ENCODE measurements at regions not wholly inside any gene's neighbourhood (a gene's known extent, or its start where the extent isn't known, plus 50 kb on each side); places are given as distances from the start of the nearest gene placed in this dataset.
"Not testable (repeated sequence)": the region's sequence is repeated elsewhere in the genome, so short reads cannot be mapped to it uniquely, and the experiment has no call there.

GRCh38 chr4:36609661-36610060, 328.2 kb downstream of the DTHD1 start:
- no peak for DNase-seq

- DNase-seq, result no peak
Measured at GRCh38 chr4:36610628-36611027, 329.2 kb downstream of the DTHD1 start.

GRCh38 chr4:36613142-36613541, 331.7 kb downstream of the DTHD1 start:
- DNase-seq, result not testable (repeated sequence)

GRCh38 chr4:36614011-36614410, 332.6 kb downstream of the DTHD1 start:
- no peak for DNase-seq

- DNase-seq, result no peak
Measured at GRCh38 chr4:36618102-36618501, 336.7 kb downstream of the DTHD1 start.

GRCh38 chr4:36624030-36624429, 342.6 kb downstream of the DTHD1 start:
- no peak for DNase-seq

- no peak for DNase-seq
Measured at GRCh38 chr4:36638273-36638811, 356.9 kb downstream of the DTHD1 start.

GRCh38 chr4:36640876-36641275, 359.5 kb downstream of the DTHD1 start:
- no peak for DNase-seq

GRCh38 chr4:36651253-36651652, 369.8 kb downstream of the DTHD1 start:
- no peak for DNase-seq

- no peak for DNase-seq
Measured at GRCh38 chr4:36652857-36653256, 371.4 kb downstream of the DTHD1 start.

GRCh38 chr4:36665985-36666527, 384.6 kb downstream of the DTHD1 start:
- no peak for DNase-seq

- DNase-seq, result no peak
Measured at GRCh38 chr4:36675436-36675835, 394.0 kb downstream of the DTHD1 start.

GRCh38 chr4:36676139-36677050, 395.0 kb downstream of the DTHD1 start:
- no peak for DNase-seq

- no peak for DNase-seq
Measured at GRCh38 chr4:36677112-36677511, 395.7 kb downstream of the DTHD1 start.

GRCh38 chr4:36677874-36678273, 396.5 kb downstream of the DTHD1 start:
- DNase-seq, result no peak

GRCh38 chr4:36687681-36688080, 406.3 kb downstream of the DTHD1 start:
- no peak for DNase-seq

- no peak for DNase-seq
Measured at GRCh38 chr4:36692586-36692985, 411.2 kb downstream of the DTHD1 start.

GRCh38 chr4:36702245-36702644, 420.8 kb downstream of the DTHD1 start:
- no peak for DNase-seq

- DNase-seq, result no peak
Measured at GRCh38 chr4:36704289-36704688, 422.9 kb downstream of the DTHD1 start.

GRCh38 chr4:36709991-36710390, 428.6 kb downstream of the DTHD1 start:
- DNase-seq, result no peak

- DNase-seq, result no peak
Measured at GRCh38 chr4:36712013-36712412, 430.6 kb downstream of the DTHD1 start.

GRCh38 chr4:36716874-36717273, 435.5 kb downstream of the DTHD1 start:
- DNase-seq, result no peak

- no peak for DNase-seq
Measured at GRCh38 chr4:36719425-36719824, 438.0 kb downstream of the DTHD1 start.

GRCh38 chr4:36722986-36723385, 441.6 kb downstream of the DTHD1 start:
- no peak for DNase-seq
